OCI-LY7 (cell line): ENCODE measurements at regions not wholly inside any gene's neighbourhood (a gene's known extent, or its start where the extent isn't known, plus 50 kb on each side); places are given as distances from the start of the nearest gene placed in this dataset.

ENCODE experiments used
- BruUV-seq: library from RNA; stranded (reverse); fragments of 400-500 nt; replicated peaks from 2 replicates; lab custom pipeline; 2021; lab: Mats Ljungman, UMichigan
- CTCF ChIA-PET: fragments of 300-600 bp; sonication (Branson Sonifier 250); formaldehyde crosslinking; loops from one replicate; lab custom pipeline; 2022; ENCODE audit warnings: antibody characterized with exemption; ENCODE audit not compliant: unreplicated experiment; lab: Charles Lee
- POLR2A ChIA-PET: fragments of 300-600 bp; sonication (Branson Sonifier 250); formaldehyde crosslinking; loops from one replicate; lab custom pipeline; 2022; ENCODE audit warnings: antibody characterized with exemption; lab: Charles Lee
- DNase-seq: peaks from one replicate; pipeline ENCODE4 v3.0.0-alpha.2; 2015; ENCODE audit warnings: low spot score
- H2AFZ ChIP-seq: fragments of 200-600 bp; sonication (generic), shearing (Covaris generic); 2 replicates; pipeline ENCODE4 v1.6.1; 2014; ENCODE audit warnings: mild to moderate bottlenecking, antibody characterized with exemption, low read length, moderate library complexity
- H3K27ac ChIP-seq: fragments of 200-600 bp; sonication (generic); 2 replicates; pipeline ENCODE4 v1.5.1; 2014; ENCODE audit warnings: mixed run types, low read depth, mild to moderate bottlenecking, moderate library complexity, low read length, inconsistent platforms; ENCODE audit not compliant: poor library complexity, severe bottlenecking
- H3K36me3 ChIP-seq: fragments of 200-600 bp; sonication (generic); 2 replicates; pipeline ENCODE4 v1.6.1; 2014; ENCODE audit warnings: mild to moderate bottlenecking, antibody characterized with exemption, low read length, moderate library complexity, mixed read lengths; ENCODE audit not compliant: insufficient read depth
- H3K4me1 ChIP-seq: fragments of 200-600 bp; sonication (generic); 2 replicates; pipeline ENCODE4 v1.5.1; 2014; ENCODE audit warnings: mild to moderate bottlenecking, low read length; ENCODE audit not compliant: insufficient read depth, poor library complexity, severe bottlenecking
- H3K4me2 ChIP-seq: fragments of 200-600 bp; sonication (generic); 2 replicates; pipeline ENCODE4 v1.6.1; 2014; ENCODE audit warnings: mild to moderate bottlenecking, low read length
- H3K4me3 ChIP-seq: fragments of 200-600 bp; sonication (generic); 2 replicates; pipeline ENCODE4 v1.5.1; 2014; ENCODE audit warnings: mild to moderate bottlenecking, low read depth, low read length; ENCODE audit not compliant: poor library complexity, severe bottlenecking
- H3K79me2 ChIP-seq: fragments of 200-600 bp; sonication (generic); 2 replicates; pipeline ENCODE4 v1.6.1; 2016; ENCODE audit warnings: low read depth, mild to moderate bottlenecking, low read length, moderate library complexity, mixed read lengths; ENCODE audit not compliant: insufficient read depth
- H3K9me2 ChIP-seq: fragments of 200-600 bp; sonication (generic); 2 replicates; pipeline ENCODE4 v1.6.1; 2016; ENCODE audit warnings: mild to moderate bottlenecking, low read length, mixed read lengths; ENCODE audit not compliant: insufficient read depth
- H3K9me3 ChIP-seq: fragments of 200-600 bp; sonication (generic); 2 replicates; pipeline ENCODE4 v1.6.1; 2014; ENCODE audit warnings: mild to moderate bottlenecking, mixed run types, low read length, mixed read lengths
- H4K20me1 ChIP-seq: fragments of 200-600 bp; sonication (generic); 2 replicates; pipeline ENCODE4 v1.6.1; 2014; ENCODE audit warnings: mild to moderate bottlenecking, antibody characterized with exemption, low read length, moderate library complexity, mixed read lengths; ENCODE audit not compliant: insufficient read depth
- EZH2phosphoT487 ChIP-seq: fragments of 200-600 bp; sonication (generic); IDR thresholded peaks from 2 replicates; pipeline ENCODE4 v1.6.1; 2018; ENCODE audit warnings: low read depth, borderline replicate concordance, mild to moderate bottlenecking, mixed run types, antibody characterized with exemption, low read length, moderate library complexity, mixed read lengths
- intact Hi-C: fragments of 100-400 bp; cut with micrococcal nuclease; formaldehyde crosslinking; loops from one replicate; pipeline ENCODE4 v1.10.0; 2022; ENCODE audit not compliant: unreplicated experiment
- TF ChIP-seq, protein P1 (sequence below): fragments of 200-600 bp; sonication (generic); conservative IDR thresholded peaks from 2 replicates; pipeline ENCODE4 v1.5.1; 2014; ENCODE audit warnings: mild to moderate bottlenecking, antibody characterized with exemption, low read length, moderate library complexity, mixed read lengths

DNA sequence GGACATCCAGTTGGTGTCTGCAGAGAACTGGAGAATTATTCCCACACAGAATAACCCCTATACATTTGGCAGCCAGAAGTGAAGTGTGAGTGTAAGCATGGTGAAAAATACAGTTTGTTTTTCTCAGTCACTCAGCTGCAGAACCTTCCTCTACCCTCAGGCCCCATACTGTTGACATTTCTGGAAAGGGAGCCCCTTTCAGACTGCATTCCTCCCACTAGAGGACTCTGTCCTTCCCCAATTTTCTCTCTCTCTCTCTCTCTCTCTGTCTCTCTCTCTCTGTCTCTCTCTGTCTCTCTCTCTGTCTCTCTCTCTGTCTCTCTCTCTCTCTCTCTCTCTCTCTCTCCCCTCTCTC, 86.8 kb upstream of the STEAP1B start:
- intact Hi-C loops, result no loop called here

DNA sequence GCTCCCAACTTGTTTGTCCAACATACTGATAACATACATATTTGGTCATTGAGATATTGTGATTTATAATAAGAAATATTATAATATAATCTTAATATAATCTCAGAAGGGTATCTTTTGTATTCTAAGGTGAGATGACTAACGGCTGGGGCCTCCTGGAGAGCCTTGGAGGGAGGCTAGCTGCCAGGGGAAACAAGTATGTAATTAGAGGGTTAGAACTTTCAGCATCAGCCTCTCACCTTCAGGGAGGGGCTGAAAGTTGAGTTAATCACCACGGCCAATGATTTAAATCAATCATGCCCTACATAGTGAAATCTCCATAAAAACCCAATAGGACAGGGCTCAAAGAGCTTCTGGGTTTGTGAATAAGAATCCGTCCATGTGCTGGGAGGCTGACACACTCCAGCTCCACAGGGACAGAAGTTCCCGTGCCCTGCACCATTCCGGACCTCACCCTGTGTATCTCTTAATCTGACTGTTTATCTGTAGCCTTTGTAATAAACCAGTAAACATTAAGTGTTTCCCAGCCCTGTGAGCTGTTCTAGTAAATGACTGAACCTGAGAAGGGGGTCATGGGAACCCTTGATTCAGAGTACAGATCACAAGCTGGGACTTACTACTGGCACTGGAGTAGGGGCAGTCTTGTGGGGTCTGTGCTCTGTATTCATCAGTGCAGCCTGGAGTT, 86.3 kb upstream of the STEAP1B start:
- no TSS peak for BruUV-seq
- H3K27ac ChIP-seq, result no peak overlapping the region
- H3K4me3 ChIP-seq, result no peak overlapping the region
- intact Hi-C loops, result no loop called here
- no peaks in the 10 kb centered on the region for H3K36me3 ChIP-seq
- POLR2A ChIA-PET, result interaction anchor here (0.8 kb wide), 1 partner anchor 142 kb away, joined by 3 read pairs; no protein-coding TSS in a partner anchor
- no peak overlapping the region for H3K4me2 ChIP-seq
- DNase-seq, result no peak
- H3K9me2 ChIP-seq, result no peaks in the 10 kb centered on the region
- CTCF ChIA-PET, result interaction anchor here (0.5 kb wide), 2 partner anchors 27 to 250 kb away, joined by 4 to 5 read pairs; no protein-coding TSS in a partner anchor
- no peaks in the 10 kb centered on the region for H4K20me1 ChIP-seq
- TF ChIP-seq, protein P1, sequence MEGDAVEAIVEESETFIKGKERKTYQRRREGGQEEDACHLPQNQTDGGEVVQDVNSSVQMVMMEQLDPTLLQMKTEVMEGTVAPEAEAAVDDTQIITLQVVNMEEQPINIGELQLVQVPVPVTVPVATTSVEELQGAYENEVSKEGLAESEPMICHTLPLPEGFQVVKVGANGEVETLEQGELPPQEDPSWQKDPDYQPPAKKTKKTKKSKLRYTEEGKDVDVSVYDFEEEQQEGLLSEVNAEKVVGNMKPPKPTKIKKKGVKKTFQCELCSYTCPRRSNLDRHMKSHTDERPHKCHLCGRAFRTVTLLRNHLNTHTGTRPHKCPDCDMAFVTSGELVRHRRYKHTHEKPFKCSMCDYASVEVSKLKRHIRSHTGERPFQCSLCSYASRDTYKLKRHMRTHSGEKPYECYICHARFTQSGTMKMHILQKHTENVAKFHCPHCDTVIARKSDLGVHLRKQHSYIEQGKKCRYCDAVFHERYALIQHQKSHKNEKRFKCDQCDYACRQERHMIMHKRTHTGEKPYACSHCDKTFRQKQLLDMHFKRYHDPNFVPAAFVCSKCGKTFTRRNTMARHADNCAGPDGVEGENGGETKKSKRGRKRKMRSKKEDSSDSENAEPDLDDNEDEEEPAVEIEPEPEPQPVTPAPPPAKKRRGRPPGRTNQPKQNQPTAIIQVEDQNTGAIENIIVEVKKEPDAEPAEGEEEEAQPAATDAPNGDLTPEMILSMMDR, result no peak
- TF ChIP-seq EZH2phosphoT487, result no peak
- H3K4me1 ChIP-seq, result peaks cover 4% of the 10 kb centered on the region
- H3K9me3 ChIP-seq, result no peaks in the 10 kb centered on the region
- H3K79me2 ChIP-seq, result no peaks in the 10 kb centered on the region
- H2AFZ ChIP-seq, result no peak overlapping the region

More for the DNA sequence above, 86.8 kb upstream of the STEAP1B start:
- peaks cover 4% of the 10 kb centered on the region for H3K4me1 ChIP-seq
- ChIA-PET POLR2A (interaction anchor here (1.0 kb wide), 1 partner anchor 85 kb away, joined by 3 read pairs; no protein-coding TSS in a partner anchor), CTCF (interaction anchor here (0.5 kb wide), 1 partner anchor 26 kb away, joined by 4 read pairs; no protein-coding TSS in a partner anchor)
- no peaks in the 10 kb centered on the region for H4K20me1 ChIP-seq
- BruUV-seq, result no TSS peak
- no peak overlapping the region for H3K4me3 ChIP-seq
- DNase-seq, result no peak
- no peaks in the 10 kb centered on the region for H3K79me2 ChIP-seq
- H3K9me2 ChIP-seq, result no peaks in the 10 kb centered on the region
- no peak for TF ChIP-seq EZH2phosphoT487
- TF ChIP-seq, protein P1, result no peak
- H3K36me3 ChIP-seq, result no peaks in the 10 kb centered on the region
- no peak overlapping the region for H3K4me2 ChIP-seq
- H3K27ac ChIP-seq, result no peak overlapping the region
- H3K9me3 ChIP-seq, result no peaks in the 10 kb centered on the region
- H2AFZ ChIP-seq, result no peak overlapping the region

DNA sequence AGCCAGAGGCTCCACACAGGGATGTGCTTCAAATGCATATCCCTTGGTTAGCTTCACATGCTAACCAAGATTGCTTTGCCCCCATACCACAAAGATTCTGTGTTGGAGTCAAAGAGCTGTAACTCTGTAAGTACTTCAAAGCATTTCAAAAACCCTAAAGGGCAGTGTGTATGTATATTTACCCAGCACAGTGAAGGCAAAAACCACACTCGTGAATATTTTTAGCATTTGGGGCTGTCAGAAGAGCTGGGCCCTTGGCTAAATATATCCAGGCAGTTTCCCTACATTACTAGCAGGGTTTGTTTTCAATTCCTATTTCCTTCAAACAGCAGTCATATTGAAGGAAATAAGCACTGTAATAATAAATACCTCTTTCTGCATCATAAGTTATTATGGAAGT, 84.2 kb upstream of the STEAP1B start:
- Histone ChIP-seq H3K4me3 (no peak overlapping the region), H3K27ac (no peak overlapping the region), H3K4me1 (peaks cover 4% of the 10 kb centered on the region), H3K9me2 (no peaks in the 10 kb centered on the region), H3K36me3 (no peaks in the 10 kb centered on the region), H3K9me3 (no peaks in the 10 kb centered on the region), H3K79me2 (no peaks in the 10 kb centered on the region), H4K20me1 (no peaks in the 10 kb centered on the region), H2AFZ (no peak overlapping the region), H3K4me2 (no peak overlapping the region)
- intact Hi-C loops, result no loop called here
- DNase-seq, result no peak
- TF ChIP-seq, protein P1, result no peak
- no peak for TF ChIP-seq EZH2phosphoT487
- BruUV-seq, result no TSS peak
- ChIA-PET POLR2A (interaction anchor here (1.2 kb wide), 1 partner anchor 19 kb away, joined by 3 read pairs; no protein-coding TSS in a partner anchor), CTCF (interaction anchor here (1.1 kb wide), 1 partner anchor 21 kb away, joined by 3 read pairs; no protein-coding TSS in a partner anchor)
